GM19328 (cell line): ENCODE measurements at regions not wholly inside any gene's neighbourhood (a gene's known extent, or its start where the extent isn't known, plus 50 kb on each side); places are given as distances from the start of the nearest gene placed in this dataset.
A peak's percentile ranks its signal among the peaks of the same experiment; 100 is the strongest.
"Not testable (repeated sequence)": the region's sequence is repeated elsewhere in the genome, so short reads cannot be mapped to it uniquely, and the experiment has no call there.

Source experiments
- ATAC-seq: cut with Tn5 transposase; IDR thresholded peaks from one replicate; pipeline ENCODE4 v1.9.1; 2021; ENCODE audit warnings: mild to moderate bottlenecking, moderate library complexity; ENCODE audit not compliant: unreplicated experiment

- no peak for ATAC-seq
These were observed 192.0 kb downstream of the OTUD1 start for GRCh38 chr10:23630885-23631284.

DNA sequence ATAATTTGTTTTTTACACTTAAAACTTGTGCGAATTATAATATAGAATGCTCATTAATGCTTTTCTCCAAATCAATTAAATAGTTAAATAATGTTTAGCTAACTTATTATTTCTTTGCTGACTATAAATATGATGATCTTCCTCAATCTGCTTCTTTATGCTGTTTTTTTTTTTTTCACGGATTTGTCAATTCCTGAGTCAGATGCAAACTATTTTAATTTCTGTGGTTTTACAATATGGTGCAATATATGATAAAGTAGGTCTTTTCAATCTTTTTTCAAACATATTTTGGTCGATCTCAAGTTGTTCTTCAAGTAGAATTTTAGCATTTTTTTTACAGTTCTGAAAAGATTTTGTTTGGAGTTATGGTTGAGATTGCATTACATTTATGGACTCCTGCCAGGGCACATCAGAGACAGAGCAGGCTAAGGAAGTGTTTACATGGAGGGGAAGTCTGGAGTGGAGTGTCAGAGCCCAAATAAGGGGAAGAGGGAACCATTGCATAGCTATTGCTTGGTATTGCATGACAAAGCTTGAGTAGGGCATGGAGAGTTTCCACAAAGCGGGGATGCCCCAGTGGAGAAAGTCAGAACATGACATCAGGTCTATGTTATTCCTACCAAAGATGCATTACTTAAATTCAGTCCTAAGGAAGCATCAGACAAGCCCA is 204.4 kb downstream of the OTUD1 start:
- no peak for ATAC-seq

DNA sequence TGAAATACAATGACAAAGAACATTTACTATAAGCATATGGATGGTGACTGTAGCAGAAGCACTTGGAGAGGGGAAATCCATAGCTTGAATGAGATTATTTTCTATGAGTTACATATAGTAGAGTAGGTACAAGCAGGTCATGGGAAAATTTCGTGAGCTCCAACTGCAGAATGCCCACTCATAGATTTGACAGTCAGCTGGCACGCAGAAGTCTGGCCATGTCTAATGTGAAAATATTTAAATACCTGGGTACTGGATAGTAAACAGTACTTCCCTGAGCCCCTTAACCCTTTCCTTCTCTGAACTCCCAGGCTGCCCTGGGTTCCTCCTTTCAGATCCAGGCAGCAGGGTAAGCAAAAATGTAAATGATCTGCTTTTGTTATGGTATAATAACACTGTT is 209.7 kb downstream of the OTUD1 start:
- no peak for ATAC-seq

- no peak for ATAC-seq
These were observed 217.9 kb downstream of the OTUD1 start for GRCh38 chr10:23656735-23657134.

GRCh38 chr10:23657677-23658076 is 218.8 kb downstream of the OTUD1 start:
- ATAC-seq = no peak

DNA sequence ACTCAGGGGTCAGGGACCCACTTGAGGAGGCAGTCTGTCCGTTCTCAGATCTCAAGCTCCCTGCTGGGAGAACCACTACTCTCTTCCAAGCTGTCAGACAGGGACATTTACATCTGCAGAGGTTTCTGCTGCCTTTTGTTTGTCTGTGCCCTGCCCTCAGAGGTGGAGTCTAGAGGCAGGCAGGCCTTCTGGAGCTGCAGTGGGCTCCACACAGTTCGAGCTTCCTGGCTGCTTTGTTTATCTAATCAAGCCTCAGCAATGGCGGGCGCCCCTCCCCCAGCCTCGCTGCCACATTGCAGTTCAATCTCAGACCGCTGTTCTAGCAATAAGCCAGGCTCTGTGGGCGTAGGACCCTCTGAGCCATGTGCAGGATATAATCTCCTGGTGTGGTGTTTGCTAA is 233.0 kb downstream of the OTUD1 start:
- not testable (repeated sequence) for ATAC-seq

DNA sequence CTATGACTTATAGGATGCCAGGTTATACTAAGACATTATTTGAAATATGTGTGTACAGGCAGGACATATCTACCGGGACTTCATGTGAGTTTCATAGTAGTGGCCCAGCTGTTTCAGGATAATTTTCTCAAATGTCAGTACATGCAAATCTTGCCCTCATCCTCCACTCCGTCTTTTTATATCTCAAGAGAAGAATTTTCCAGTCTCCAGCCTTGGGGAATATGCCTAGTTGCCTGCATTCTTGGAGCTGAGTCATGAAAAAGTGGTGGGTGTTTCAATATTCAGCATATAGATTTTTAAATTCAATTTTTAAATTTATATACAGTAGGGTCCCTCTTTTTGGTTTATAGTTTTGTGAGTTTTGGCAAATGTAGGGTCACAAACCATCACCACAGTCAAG is 236.7 kb downstream of the OTUD1 start:
- no peak for ATAC-seq

GRCh38 chr10:23676296-23676695 is 237.4 kb downstream of the OTUD1 start:
- no peak for ATAC-seq

DNA sequence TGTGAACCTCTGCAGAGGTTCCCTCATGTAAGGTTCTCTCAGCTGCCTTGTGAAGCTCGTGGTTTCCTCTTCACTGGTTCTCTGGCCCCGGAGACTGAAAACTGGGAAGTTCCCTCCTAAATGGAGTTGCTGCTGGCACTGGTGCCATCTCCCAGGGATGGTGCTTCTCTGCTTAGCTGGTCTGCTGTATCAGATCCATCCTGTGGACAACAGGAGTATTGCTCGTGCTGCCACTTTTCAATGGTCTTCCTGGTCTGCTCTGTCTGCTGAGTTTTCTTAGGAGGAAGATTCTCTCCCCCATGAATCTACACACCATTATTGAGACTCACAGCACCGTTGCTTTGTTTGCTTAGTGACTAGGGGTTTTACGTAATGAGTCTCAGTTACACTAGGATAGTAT is 247.8 kb downstream of the OTUD1 start:
- no peak for ATAC-seq

- ATAC-seq = no peak
These were observed 253.9 kb downstream of the OTUD1 start for GRCh38 chr10:23692736-23693135.

GRCh38 chr10:23693501-23693901 is 254.6 kb downstream of the OTUD1 start:
- ATAC-seq = no peak

DNA sequence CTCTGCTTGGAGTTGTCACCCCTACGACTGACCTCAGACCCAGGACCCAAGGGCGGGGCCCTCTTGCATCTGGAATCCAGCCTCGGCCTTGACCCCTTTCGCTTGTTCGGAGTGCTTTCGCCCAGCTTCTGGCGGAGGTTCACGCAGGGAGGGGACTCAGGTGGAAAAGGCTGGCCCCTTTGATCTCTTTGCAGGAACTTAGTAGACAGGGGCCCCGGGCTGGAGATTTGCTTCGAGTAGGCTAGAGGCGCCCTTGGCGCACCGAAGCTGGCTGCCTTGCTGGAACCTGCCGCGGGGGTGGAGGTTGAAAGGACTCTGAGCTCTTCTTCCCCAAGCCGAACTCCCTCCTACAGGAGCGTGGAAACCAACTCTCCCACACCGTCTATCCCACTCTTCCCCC is 255.1 kb downstream of the OTUD1 start:
- no peak for ATAC-seq

GRCh38 chr10:23694446-23694920 is 255.6 kb downstream of the OTUD1 start:
- ATAC-seq = no peak

GRCh38 chr10:23694921-23695824 is 256.3 kb downstream of the OTUD1 start:
- no peak for ATAC-seq

DNA sequence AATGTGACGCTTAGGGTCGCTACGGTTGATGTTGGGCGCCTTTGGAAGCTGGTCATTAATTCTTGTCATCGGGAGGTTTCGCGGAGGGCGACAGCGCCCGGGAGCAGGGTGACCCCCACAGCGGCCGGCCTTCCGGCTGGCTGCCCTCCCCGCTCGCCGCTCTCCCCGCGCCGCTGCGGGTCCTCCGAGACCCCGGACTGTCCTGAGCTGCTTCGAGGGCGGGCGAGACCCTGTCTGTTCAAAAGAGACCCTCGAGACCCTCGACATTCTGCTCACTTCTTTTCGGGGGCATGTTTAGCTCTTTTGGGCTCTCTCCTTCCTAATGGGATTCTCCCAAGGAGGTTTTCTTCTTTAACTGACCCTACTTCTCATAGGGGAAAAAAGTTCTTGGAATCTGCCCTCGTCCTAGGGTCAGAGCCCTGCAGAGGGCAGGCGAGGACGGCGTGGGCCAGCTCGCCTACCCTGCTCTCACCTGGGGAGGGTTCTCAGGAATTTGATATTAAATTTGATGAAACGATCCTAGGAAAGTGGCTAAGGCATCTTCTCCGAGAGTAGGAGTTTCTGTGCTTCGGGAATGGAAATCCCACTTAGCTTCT is 257.0 kb downstream of the OTUD1 start:
- ATAC-seq = no peak

DNA sequence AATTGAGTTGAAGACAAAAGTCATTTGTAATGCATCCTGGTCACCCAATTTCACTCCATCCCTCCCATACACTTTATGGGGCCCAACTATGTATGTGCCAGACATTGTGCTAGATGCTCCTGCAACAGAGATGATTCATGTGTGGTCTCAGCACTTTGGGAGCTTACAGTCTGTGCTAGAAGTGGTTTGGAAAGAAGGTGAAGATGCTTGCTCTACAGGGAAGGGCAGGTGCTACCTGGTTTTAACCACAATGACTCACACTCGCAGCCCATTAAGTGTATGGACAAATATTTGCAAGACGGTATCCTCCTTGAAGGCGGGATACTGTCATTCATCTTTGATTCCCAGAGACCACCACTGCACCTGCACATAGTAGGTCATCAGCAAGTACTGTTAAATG is 257.6 kb downstream of the OTUD1 start:
- ATAC-seq = no peak

GRCh38 chr10:23702977-23703414 is 264.1 kb downstream of the OTUD1 start:
- ATAC-seq = peak; percentile 89

DNA sequence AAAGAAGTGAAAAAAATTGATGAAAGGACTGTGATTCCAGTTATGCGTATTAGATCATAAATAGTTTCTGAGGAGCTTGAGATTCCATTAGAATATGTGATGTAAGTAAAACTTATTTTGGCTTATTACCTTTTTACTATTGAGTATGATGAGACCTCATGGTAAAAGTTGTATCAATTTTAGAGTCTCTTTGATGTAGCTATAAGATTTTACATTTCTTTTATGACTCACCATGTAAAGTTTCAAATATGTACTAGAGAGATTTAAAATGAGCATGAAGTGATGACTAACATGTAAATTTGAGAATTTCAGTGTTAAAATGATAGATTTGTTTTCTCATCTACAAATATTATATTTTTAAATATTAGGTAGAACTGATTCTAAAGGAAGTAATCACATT is 276.5 kb downstream of the OTUD1 start:
- no peak for ATAC-seq

DNA sequence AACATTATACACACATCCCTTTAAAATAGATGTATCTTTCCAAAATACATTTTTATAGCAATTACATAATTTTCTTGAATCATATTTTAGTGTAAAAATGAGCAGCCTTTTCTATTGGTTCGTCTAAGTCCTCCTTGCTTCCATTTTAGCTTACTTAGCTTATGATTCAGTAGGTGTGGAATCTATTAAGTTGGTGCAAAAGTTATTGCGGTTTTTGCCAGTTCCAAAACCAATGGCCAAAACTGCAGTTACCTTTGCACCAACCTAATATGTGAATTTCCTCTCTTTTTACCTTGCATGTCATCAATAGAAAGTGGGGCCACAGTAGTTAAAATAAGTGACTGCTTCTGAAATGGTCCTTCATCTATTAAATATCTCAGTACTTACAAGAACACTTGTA is 279.0 kb downstream of the OTUD1 start:
- ATAC-seq = no peak

DNA sequence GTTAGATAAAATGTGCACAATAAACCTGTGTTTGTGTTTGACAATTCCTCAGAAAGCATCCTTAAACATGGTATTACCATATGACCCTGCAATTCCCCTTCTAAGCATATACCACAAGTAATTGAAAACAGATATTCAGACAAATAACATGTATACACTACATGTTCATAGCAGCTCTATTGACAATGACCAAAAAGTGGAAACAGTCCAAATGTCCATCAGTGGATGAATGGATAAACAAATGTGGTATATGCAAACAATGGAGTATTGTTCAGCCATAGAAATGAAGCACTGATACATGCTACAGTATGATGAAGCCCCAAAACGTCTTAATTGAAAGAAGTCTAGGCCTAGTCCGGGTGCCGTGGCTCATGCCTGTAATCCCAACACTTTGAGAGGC is 280.1 kb downstream of the OTUD1 start:
- ATAC-seq = no peak

- no peak for ATAC-seq
These were observed 284.9 kb downstream of the OTUD1 start for GRCh38 chr10:23723796-23724195.

DNA sequence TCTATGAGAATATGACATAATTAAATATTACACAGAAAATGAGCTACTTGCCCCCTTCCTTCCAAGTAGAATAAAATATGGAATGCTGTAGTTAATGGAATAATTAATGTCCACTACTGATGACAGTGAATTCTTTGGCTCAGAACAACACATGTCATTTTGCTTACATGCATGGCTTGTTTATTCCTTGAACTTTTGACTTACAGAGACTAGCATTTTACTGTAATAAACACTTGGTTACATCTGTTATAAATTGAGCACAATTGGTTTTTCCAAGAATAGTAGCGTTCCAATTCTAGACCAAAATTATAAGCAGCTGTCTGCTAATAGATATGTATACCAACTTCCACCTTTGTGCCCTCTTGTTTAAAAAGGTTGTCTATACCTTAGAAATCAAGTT is 286.7 kb downstream of the OTUD1 start:
- ATAC-seq = no peak
